Vagina (tissue), 2 donors: ENCODE measurements at regions not wholly inside any gene's neighbourhood (a gene's known extent, or its start where the extent isn't known, plus 50 kb on each side); places are given as distances from the start of the nearest gene placed in this dataset.

Source experiments
- CTCF ChIP-seq, 3 experiments: fragments of 450-650 bp in 2 of 3; fragments of 200-600 bp in 1 of 3; sonication (generic) in 1 of 3; IDR thresholded peaks; one replicate each; pipeline ENCODE4 v1.5.1; 2017 to 2019; ENCODE audit warnings: antibody characterized with exemption in 3 of 3, mild to moderate bottlenecking in 2 of 3, moderate library complexity in 2 of 3
- POLR2A ChIP-seq, 2 donors: fragments of 450-650 bp; IDR thresholded peaks; one replicate each; pipeline ENCODE4 v1.6.1; 2017; ENCODE audit warnings: antibody characterized with exemption in 2 of 2, mild to moderate bottlenecking in 2 of 2, moderate library complexity in 2 of 2
- POLR2AphosphoS5 ChIP-seq, 2 donors: sonication (generic); formaldehyde crosslinking; IDR thresholded peaks; one replicate each; pipeline ENCODE4 v1.9.0; 2017; ENCODE audit warnings: antibody characterized with exemption in 2 of 2, mild to moderate bottlenecking in 2 of 2, low read depth in 1 of 2; ENCODE audit not compliant: insufficient read depth in 1 of 2

GRCh38 chr6:113529879-113530278 is 327.3 kb upstream of the MARCKS start:
- TF ChIP-seq CTCF (IDR thresholded peaks at IDR 0.05), result no peak
- no peak for TF ChIP-seq POLR2AphosphoS5 (IDR thresholded peaks at IDR 0.05; ENCODE audit: insufficient read depth in 1 of 2, low read depth in 1 of 2)
- no peak for TF ChIP-seq POLR2A (IDR thresholded peaks at IDR 0.05)
